Smooth muscle cell (in vitro differentiated cells): ENCODE measurements at regions not wholly inside any gene's neighbourhood (a gene's known extent, or its start where the extent isn't known, plus 50 kb on each side); places are given as distances from the start of the nearest gene placed in this dataset.

Source experiments
- DNase-seq: peaks from one replicate; lab custom pipeline; 2025; ENCODE audit not compliant: unreplicated experiment; lab: John Stamatoyannopoulos, UW
- H2AFZ ChIP-seq: fragments of 200-600 bp; sonication (generic); 2 replicates; pipeline ENCODE4 v1.6.0; 2016; ENCODE audit warnings: antibody characterized with exemption, low read depth, mild to moderate bottlenecking
- H3F3A ChIP-seq: fragments of 200-600 bp; sonication (generic); 2 replicates; pipeline ENCODE4 v1.6.0; 2017; ENCODE audit warnings: antibody characterized with exemption, low read depth
- H3K27ac ChIP-seq: fragments of 200-600 bp; sonication (generic); 2 replicates; pipeline ENCODE4 v1.5.1; 2016; ENCODE audit warnings: low read depth, mild to moderate bottlenecking
- H3K27me3 ChIP-seq: fragments of 200-600 bp; sonication (generic); 2 replicates; pipeline ENCODE4 v1.6.1; 2016; ENCODE audit warnings: low read depth, mild to moderate bottlenecking
- H3K36me3 ChIP-seq: fragments of 200-600 bp; sonication (generic); 2 replicates; pipeline ENCODE4 v1.5.1; 2016; ENCODE audit warnings: low read depth
- H3K4me1 ChIP-seq: fragments of 200-600 bp; sonication (generic); 2 replicates; pipeline ENCODE4 v1.5.1; 2016; ENCODE audit warnings: low read depth
- H3K4me2 ChIP-seq: fragments of 200-600 bp; sonication (generic); 2 replicates; pipeline ENCODE4 v1.6.0; 2016; ENCODE audit warnings: mild to moderate bottlenecking
- H3K4me3 ChIP-seq: fragments of 200-600 bp; sonication (generic); 2 replicates; pipeline ENCODE4 v1.5.1; 2016; ENCODE audit warnings: mild to moderate bottlenecking
- H3K79me2 ChIP-seq: fragments of 200-600 bp; sonication (generic); 2 replicates; pipeline ENCODE4 v1.6.0; 2016; ENCODE audit warnings: low read depth, mild to moderate bottlenecking
- H3K9ac ChIP-seq: fragments of 200-600 bp; sonication (generic); 2 replicates; pipeline ENCODE4 v1.6.0; 2016; ENCODE audit warnings: low read depth
- H3K9me3 ChIP-seq: fragments of 200-600 bp; sonication (generic); replicated peaks from 2 replicates; pipeline ENCODE4 v1.5.1; 2016; ENCODE audit warnings: low read depth
- H4K20me1 ChIP-seq: fragments of 200-600 bp; sonication (generic); 2 replicates; pipeline ENCODE4 v1.6.0; 2016; ENCODE audit warnings: low read depth
- WGBS: methylation state at CpG from one replicate; pipeline ENCODE4 v1.1.7; 2016; ENCODE audit warnings: low lambda C conversion rate; 5-methylcytosine and 5-hydroxymethylcytosine counted together
- TF ChIP-seq, protein P1 (sequence below): fragments of 200-600 bp; sonication (generic); IDR thresholded peaks from 2 replicates; pipeline ENCODE4 v1.5.1; 2017; ENCODE audit warnings: borderline replicate concordance, mild to moderate bottlenecking, antibody characterized with exemption; ENCODE audit not compliant: insufficient read depth, poor library complexity, severe bottlenecking

DNA sequence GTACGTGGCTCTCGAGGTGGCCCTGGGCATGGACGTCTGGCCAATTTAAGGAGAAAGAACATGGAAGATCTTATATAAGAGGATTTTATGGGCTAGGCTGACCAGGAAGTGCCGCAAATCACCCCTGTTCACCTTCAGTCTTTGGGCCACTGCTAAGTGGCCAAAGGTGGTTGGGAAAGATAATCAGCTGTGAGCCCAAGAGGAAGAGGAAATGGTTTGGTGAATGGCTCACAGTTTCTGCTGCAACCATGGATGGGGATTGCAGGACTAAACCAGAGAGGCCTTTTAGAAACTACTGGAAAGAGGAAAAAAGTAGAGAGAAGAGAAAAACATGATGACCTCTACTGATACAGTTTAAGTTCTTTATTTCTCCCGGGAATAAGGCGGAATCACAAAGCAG is 96.0 kb upstream of the ARHGAP20 start:
- Histone ChIP-seq H3F3A (no peaks in the 10 kb centered on the region), H4K20me1 (no peaks in the 10 kb centered on the region), H3K36me3 (no peaks in the 10 kb centered on the region), H3K27me3 (peaks cover 3% of the 10 kb centered on the region), H3K79me2 (no peaks in the 10 kb centered on the region), H2AFZ (no peak overlapping the region), H3K4me1 (no peaks in the 10 kb centered on the region), H3K4me2 (no peak overlapping the region), H3K9ac (no peak overlapping the region), H3K9me3 (no peaks in the 10 kb centered on the region), H3K27ac (no peak overlapping the region), H3K4me3 (no peak overlapping the region)
- WGBS: 90% methylated on average over 6 of the region's 6 CpGs
- TF ChIP-seq, protein P1, sequence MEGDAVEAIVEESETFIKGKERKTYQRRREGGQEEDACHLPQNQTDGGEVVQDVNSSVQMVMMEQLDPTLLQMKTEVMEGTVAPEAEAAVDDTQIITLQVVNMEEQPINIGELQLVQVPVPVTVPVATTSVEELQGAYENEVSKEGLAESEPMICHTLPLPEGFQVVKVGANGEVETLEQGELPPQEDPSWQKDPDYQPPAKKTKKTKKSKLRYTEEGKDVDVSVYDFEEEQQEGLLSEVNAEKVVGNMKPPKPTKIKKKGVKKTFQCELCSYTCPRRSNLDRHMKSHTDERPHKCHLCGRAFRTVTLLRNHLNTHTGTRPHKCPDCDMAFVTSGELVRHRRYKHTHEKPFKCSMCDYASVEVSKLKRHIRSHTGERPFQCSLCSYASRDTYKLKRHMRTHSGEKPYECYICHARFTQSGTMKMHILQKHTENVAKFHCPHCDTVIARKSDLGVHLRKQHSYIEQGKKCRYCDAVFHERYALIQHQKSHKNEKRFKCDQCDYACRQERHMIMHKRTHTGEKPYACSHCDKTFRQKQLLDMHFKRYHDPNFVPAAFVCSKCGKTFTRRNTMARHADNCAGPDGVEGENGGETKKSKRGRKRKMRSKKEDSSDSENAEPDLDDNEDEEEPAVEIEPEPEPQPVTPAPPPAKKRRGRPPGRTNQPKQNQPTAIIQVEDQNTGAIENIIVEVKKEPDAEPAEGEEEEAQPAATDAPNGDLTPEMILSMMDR: no peak
- DNase-seq: no peak

DNA sequence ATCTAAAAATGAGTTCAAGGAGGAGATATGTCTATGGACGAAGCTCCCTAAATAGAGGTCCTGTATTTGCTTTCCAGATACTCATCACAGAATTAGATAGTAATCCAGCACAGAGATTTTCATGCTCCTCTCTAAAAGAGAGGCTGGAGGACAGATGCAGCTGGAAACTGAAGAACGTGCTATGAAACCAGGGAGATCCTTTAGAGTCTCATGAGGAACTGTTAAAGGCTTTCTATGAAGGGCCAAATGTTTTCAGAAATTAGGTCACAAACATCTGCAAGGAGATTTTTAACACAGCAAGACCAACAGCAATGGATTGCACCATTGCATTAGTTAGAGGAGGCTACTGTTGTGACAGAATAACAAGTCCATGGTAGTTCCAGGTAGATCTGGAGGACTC is 95.6 kb upstream of the ARHGAP20 start:
- H3K79me2 ChIP-seq: no peaks in the 10 kb centered on the region
- WGBS: 91% methylated on average over 2 of the region's 2 CpGs
- DNase-seq: no peak
- no peak overlapping the region for H3K27ac ChIP-seq
- no peaks in the 10 kb centered on the region for H4K20me1 ChIP-seq
- no peak overlapping the region for H3K4me2 ChIP-seq
- H2AFZ ChIP-seq: no peak overlapping the region
- no peak overlapping the region for H3K9ac ChIP-seq
- H3K36me3 ChIP-seq: no peaks in the 10 kb centered on the region
- H3F3A ChIP-seq: no peaks in the 10 kb centered on the region
- no peaks in the 10 kb centered on the region for H3K9me3 ChIP-seq
- TF ChIP-seq, protein P1: no peak
- H3K4me1 ChIP-seq: no peaks in the 10 kb centered on the region
- peaks cover 3% of the 10 kb centered on the region for H3K27me3 ChIP-seq
- no peak overlapping the region for H3K4me3 ChIP-seq

DNA sequence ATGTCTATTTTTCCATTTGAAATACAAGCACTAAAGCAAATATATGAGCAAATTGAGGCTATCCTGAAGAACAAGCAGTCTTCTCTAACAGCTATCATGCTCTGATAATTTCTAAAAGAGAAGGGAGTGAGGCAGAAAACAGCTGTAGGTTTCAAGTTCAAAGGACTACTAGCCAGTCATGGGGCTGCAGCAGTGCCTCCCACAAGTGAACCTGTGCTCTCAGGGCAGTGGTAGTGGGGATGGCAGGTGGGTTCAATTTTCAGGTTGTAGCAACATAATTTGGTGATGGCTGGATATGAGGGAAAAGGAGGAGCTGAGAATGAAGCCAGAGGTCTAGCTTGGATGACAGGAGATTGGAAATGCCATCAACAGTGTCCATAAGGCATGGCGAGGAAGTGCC is 93.5 kb upstream of the ARHGAP20 start:
- Histone ChIP-seq H3K4me3 (no peak overlapping the region), H4K20me1 (no peaks in the 10 kb centered on the region), H3K27me3 (peaks cover 3% of the 10 kb centered on the region), H3K36me3 (no peaks in the 10 kb centered on the region), H3K27ac (no peak overlapping the region), H3K4me1 (no peaks in the 10 kb centered on the region), H3F3A (no peaks in the 10 kb centered on the region), H3K79me2 (no peaks in the 10 kb centered on the region), H3K4me2 (no peak overlapping the region), H3K9ac (no peak overlapping the region), H2AFZ (no peak overlapping the region), H3K9me3 (no peaks in the 10 kb centered on the region)
- WGBS: 95% methylated on average over 1 of the region's 1 CpG
- no peak for DNase-seq
- TF ChIP-seq, protein P1: no peak

- Histone ChIP-seq H3F3A (no peaks in the 10 kb centered on the region), H3K9ac (no peak overlapping the region), H3K4me2 (no peak overlapping the region), H3K4me1 (no peaks in the 10 kb centered on the region), H3K27ac (no peak overlapping the region), H4K20me1 (no peaks in the 10 kb centered on the region), H2AFZ (no peak overlapping the region), H3K9me3 (no peaks in the 10 kb centered on the region), H3K27me3 (no peaks in the 10 kb centered on the region), H3K4me3 (no peak overlapping the region), H3K79me2 (no peaks in the 10 kb centered on the region), H3K36me3 (no peaks in the 10 kb centered on the region)
- no peak for DNase-seq
- 76% methylated on average over 2 of the region's 2 CpGs for WGBS
- TF ChIP-seq, protein P1: no peak
These were observed 89.9 kb upstream of the ARHGAP20 start for GRCh38 chr11:110802162-110802561.
